GM19025 (cell line): ENCODE measurements at regions not wholly inside any gene's neighbourhood (a gene's known extent, or its start where the extent isn't known, plus 50 kb on each side); places are given as distances from the start of the nearest gene placed in this dataset.

Experiments
- ATAC-seq: cut with Tn5 transposase; IDR thresholded peaks from one replicate; pipeline ENCODE4 v1.9.1; 2021; ENCODE audit warnings: mild to moderate bottlenecking, low read depth, moderate library complexity; ENCODE audit not compliant: unreplicated experiment

GRCh38 chr9:3001311-3001710, 157.4 kb upstream of the PUM3 start:
- no peak for ATAC-seq

DNA sequence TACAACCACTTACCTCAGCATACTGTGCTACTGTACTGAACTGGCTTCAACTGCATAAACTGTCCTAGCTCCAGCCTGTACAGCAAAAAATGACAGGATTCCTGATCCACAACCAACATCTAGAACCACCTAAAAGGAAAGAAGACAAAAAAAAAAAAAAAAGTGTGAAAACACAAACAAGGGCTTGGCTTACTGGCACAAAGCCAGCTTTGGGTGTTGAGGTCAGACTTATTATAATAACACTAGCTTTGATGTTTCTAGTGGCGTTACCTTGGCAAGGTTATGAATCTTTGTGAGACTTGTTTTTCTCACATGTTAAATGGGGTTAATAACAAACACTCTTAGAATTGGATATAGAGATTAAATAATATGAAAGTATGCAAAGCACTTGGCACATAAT, 148.5 kb upstream of the PUM3 start:
- ATAC-seq, result no peak

DNA sequence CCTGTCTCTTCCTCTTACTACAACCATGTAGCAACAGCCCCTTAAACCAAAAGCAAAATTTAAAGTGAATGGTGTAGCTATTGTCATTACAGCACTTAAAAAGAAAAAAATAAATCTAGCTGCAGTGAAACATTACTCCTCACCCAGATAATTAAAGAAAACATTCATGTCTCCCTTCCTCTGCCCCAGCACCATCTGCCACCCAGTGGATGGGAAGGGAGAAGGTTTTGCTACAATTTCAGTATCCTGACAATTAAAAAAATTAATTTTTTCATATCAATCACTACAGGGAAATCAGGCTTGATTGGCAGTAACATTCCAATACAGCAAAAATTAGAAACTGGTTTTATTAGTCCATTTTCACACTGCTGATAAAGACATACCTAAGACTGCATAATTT, 147.4 kb upstream of the PUM3 start:
- ATAC-seq, result no peak

DNA sequence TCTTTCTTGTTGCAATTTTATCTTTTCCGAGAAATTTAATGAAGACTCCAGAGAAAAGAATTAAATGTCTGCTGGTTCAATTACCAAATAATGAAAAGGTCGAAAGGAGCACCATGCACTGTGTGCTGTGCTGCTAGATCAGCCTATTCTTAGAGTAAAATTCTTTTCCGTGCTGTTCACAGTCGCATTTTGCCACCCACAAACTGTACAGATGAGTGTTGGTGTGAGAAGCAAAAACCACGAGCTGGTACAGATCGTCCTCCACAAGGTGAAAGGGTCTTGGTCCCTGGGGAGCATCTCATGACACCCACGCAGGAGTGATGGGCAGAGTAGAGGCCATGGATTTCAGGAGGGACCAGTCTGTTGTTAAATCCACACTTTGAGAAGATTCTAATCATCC, 143.8 kb upstream of the PUM3 start:
- no peak for ATAC-seq

GRCh38 chr9:2985343-2985742, 141.4 kb upstream of the PUM3 start:
- ATAC-seq, result no peak

- ATAC-seq, result no peak
These were observed 140.6 kb upstream of the PUM3 start for GRCh38 chr9:2984491-2984890.

DNA sequence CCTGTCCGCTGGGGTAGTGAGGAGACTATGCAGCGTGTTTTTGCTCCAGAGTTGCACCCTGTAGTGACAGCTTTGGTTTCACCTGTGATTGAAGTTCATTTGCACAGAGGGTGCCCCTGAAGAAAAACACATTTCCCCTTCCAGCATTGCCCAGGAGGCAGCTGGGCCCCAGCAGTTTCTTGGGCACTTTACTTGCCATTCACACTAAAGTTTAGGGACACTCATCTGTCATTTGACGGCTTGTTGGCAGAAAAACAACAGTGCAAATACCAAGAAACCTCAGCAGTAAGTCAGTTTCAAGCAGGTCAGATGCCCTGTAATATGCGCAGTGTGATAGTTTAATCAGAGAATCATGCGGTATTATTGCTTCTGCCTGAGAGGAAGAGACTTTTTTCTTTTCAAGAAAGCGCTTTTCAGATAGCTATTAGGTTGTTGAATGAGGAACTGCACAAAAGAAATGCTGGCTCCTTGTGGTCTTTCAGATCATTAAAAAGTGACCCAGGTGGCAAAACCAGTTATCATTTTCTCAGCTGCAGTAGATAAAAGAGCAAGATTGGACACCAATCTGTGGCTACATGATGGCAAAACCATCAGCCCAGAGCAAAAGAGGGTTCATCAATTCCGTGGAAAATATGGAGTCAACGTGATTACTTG, 136.2 kb upstream of the PUM3 start:
- ATAC-seq, result no peak

- no peak for ATAC-seq
These were observed 128.6 kb upstream of the PUM3 start for GRCh38 chr9:2972475-2972874.

- no peak for ATAC-seq
These were observed 127.0 kb upstream of the PUM3 start for GRCh38 chr9:2970864-2971263.

- ATAC-seq, result no peak
These were observed 123.9 kb upstream of the PUM3 start for GRCh38 chr9:2967766-2968165.

DNA sequence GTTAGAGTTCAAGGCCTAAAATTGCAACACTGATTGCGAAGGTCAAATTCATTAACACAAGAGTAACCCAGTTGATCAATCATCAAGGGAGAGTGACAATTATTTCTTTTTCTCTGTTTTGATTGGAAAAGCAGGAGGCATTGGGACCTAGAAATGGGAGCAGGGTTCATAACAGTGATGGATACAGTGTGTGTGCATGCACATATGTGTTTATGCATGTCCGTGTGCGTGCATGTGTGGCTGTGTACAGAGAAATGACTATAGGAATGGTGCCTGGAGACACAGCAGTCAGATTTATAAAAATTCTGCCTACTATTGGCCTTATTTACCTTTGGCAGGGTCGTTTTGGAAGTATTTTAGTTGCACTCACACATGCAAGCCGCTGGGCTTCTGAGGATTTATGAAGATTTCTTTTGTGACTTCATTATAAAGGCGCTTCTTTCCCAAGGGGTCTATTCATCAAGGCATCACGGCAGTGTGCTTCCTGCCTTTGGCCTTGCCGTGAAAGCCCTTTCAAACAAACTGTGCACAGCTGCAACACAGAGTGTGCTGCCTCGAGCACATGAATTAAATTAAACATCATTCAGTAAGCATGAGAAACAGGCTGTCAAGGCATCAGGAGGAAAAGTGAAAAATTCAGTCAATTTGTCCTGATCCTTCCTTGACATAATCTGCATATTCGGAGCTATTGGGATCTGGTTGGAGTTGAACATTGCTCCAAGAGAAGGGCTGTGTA, 122.8 kb upstream of the PUM3 start:
- ATAC-seq, result no peak

- no peak for ATAC-seq
These were observed 120.6 kb upstream of the PUM3 start for GRCh38 chr9:2964470-2964869.

- ATAC-seq, result no peak
These were observed 119.4 kb upstream of the PUM3 start for GRCh38 chr9:2963307-2963706.

GRCh38 chr9:2962471-2963172, 118.7 kb upstream of the PUM3 start:
- no peak for ATAC-seq

DNA sequence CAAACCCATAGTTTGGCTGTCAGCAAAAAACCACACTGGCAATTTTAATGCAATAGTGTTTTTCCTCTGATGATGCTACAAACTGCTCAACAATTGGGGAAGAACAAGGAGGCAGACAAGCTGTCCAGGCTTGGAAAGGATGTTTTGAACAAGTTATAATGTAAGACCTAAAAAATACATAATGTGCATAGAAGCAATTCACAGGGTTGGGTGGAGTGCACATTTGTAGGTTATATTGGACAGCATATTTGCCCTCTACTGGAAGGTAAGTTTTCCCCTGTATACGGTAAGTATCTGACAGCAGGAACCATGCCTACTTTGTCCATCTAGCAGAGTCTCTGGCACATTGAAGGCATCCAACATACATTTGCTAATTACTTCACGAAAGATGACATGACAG, 114.3 kb upstream of the PUM3 start:
- ATAC-seq, result no peak

- no peak for ATAC-seq
These were observed 113.8 kb upstream of the PUM3 start for GRCh38 chr9:2957656-2958200.

GRCh38 chr9:2955575-2955974, 111.7 kb upstream of the PUM3 start:
- ATAC-seq, result no peak

DNA sequence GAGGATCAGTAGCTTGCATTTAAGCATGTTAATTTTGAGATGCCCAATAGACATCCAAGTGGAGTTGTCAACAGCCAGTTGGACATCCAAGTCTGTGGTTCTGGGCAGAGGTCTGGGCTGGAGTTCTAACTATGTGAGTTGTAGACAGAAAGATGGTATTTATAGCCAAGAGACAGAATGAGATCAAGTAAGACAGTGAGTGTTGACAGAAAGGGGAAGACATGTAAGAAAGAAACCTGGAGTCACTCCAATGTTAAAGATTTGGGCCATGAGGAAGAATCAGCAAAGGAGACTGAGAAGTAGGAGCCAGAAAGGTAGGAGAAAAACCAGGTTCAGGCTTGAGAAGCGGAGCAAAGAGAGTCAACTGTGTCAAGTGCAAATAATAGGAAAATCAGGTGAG, 95.5 kb upstream of the PUM3 start:
- ATAC-seq, result no peak

DNA sequence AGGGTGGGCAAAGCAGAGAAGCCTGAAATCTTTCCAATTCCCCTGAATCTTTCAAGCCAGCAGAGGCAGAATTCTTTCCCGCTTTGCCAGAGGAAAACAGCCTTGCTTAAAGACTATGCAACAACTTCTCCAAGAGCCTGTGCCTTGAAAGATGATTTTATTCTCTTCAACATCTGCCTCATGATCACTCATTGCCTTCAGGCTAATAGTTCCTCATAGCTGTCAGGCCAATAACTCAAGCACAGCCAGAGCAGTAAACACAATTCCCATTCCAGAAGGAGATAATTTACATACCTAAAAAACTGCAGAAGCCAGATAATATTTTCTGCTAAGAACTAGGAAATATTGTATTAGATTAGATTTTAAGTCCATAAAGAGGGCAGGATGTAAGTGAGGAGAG, 92.3 kb upstream of the PUM3 start:
- ATAC-seq, result no peak

DNA sequence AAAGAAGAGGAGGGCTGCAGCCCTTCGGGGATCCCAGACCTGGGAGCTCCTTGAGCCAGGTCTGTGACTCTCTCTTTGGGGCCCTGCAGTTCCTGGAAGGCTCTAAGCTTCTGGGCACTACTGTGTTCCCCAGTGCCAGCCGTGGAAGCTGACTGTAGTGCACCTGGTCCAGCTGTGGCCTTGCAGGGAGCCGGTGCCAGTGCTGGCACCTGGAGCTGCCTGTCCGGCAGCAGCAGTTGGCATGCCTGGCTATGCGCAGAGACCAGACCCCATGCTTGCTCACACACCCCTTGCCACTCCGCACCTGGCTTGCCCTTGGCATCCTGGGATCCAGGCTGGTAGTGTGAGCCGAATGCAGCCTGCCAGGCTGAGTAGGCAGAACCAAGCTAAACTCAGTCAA, 91.0 kb upstream of the PUM3 start:
- no peak for ATAC-seq

DNA sequence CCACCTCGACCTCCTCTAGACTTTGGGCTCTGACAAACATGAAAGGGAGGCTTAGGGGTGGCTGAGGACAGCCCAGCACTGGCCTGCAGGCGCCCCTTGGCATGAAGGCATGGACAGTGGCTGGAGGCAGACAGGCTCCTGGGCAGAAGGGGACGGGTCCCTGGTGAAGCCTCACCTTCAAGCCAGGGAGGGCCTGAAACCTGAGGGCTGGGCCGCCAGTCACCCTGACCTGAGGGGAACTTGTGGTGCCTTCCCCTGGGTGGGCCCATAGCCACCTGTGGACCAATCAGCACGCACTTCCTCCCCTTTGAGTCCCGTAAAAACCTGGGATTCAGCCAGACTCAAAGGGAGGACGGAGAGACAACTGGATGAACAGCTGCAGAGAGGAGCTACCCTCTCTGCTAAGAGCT, 90.4 kb upstream of the PUM3 start:
- no peak for ATAC-seq
